HCT116 (cell line): ENCODE measurements at regions not wholly inside any gene's neighbourhood (a gene's known extent, or its start where the extent isn't known, plus 50 kb on each side); places are given as distances from the start of the nearest gene placed in this dataset.

Source experiments
- ATAC-seq: fragments of 200-7000 bp; cut with Tn5 transposase; 2 replicates; pipeline ENCODE4 v1.9.1; 2020; ENCODE audit warnings: mild to moderate bottlenecking, moderate library complexity
- BruUV-seq: library from RNA; stranded (reverse); fragments of 400-500 nt; replicated peaks from 2 replicates; lab custom pipeline; 2021; lab: Mats Ljungman, UMichigan
- CTCF ChIA-PET: fragments of 300-600 bp; sonication (Branson Sonifier 250); formaldehyde crosslinking; loops from one replicate; lab custom pipeline; 2021; ENCODE audit warnings: antibody characterized with exemption; lab: Charles Lee
- POLR2A ChIA-PET: fragments of 300-600, 350-600 bp; sonication (Branson Sonifier 250); formaldehyde crosslinking; loops from one replicate; lab custom pipeline; 2021; ENCODE audit warnings: antibody characterized with exemption; lab: Charles Lee
- RAD21 ChIA-PET, 2 experiments: fragments of 300-600 bp; sonication (Branson Sonifier 250); formaldehyde crosslinking; loops; one replicate each; lab custom pipeline; 2023; ENCODE audit warnings: low total read pairs in 2 of 2; ENCODE audit not compliant: uncharacterized antibody in 2 of 2, unreplicated experiment in 2 of 2, low non-redundant PET in 1 of 2; lab: Charles Lee
- DNase-seq: peaks from one replicate; pipeline ENCODE4 v3.0.0-alpha.2; 2010; ENCODE audit warnings: low read depth, low spot score
- H2AFZ ChIP-seq: fragments of 200-600 bp; shearing (Covaris generic), sonication (generic); 2 replicates; pipeline ENCODE4 v1.6.1; 2017; ENCODE audit warnings: low read depth, mixed run types, mixed read lengths, antibody characterized with exemption, low read length; ENCODE audit not compliant: poor library complexity, severe bottlenecking
- H3K27ac ChIP-seq: 2 replicates; pipeline ENCODE4 v1.5.1; 2012; ENCODE audit warnings: low read depth, low read length
- H3K27me3 ChIP-seq: fragments of 200-600 bp; sonication (generic); 2 replicates; pipeline ENCODE4 v1.6.1; 2016; ENCODE audit warnings: mixed run types, low read length, mixed read lengths; ENCODE audit not compliant: insufficient read depth
- H3K36me3 ChIP-seq, 2 experiments: fragments of 200-500 bp in 1 of 2; fragments of 200-600 bp in 1 of 2; sonication (Bioruptor generic) in 1 of 2; sonication (generic) in 1 of 2; 2 replicates each; pipeline versions ENCODE4 v1.5.1 to v1.6.1; 2014 to 2016; ENCODE audit warnings: low read length in 2 of 2, inconsistent platforms in 1 of 2, mixed read lengths in 1 of 2, mixed run types in 1 of 2; ENCODE audit not compliant: insufficient read depth in 2 of 2, control insufficient read depth in 1 of 2
- H3K4me1 ChIP-seq, 2 experiments: fragments of 200-600 bp in 1 of 2; sonication (generic) in 1 of 2; 2 replicates each; pipeline versions ENCODE4 v1.5.1 to v1.6.1; 2012 to 2017; ENCODE audit warnings: low read length in 2 of 2, inconsistent platforms in 1 of 2, mild to moderate bottlenecking in 1 of 2, mixed read lengths in 1 of 2, mixed run types in 1 of 2, moderate library complexity in 1 of 2; ENCODE audit not compliant: insufficient read depth in 2 of 2, control insufficient read depth in 1 of 2
- H3K4me2 ChIP-seq: fragments of 200-600 bp; sonication (generic); 2 replicates; pipeline ENCODE4 v1.6.1; 2017; ENCODE audit warnings: mixed run types, low read length, mixed read lengths
- H3K4me3 ChIP-seq, 2 experiments: fragments of 200-600 bp in 1 of 2; sonication (generic) in 1 of 2; replicated peaks in 1 of 2; 2 replicates each; pipeline ENCODE4 v1.5.1; 2011 to 2016; ENCODE audit warnings: low read length in 2 of 2, control low read depth in 1 of 2, low read depth in 1 of 2, mild to moderate bottlenecking in 1 of 2, mixed read lengths in 1 of 2, mixed run types in 1 of 2
- H3K79me2 ChIP-seq: fragments of 200-600 bp; sonication (generic); 2 replicates; pipeline ENCODE4 v1.6.1; 2017; ENCODE audit warnings: mild to moderate bottlenecking, mixed run types, low read length, moderate library complexity, mixed read lengths; ENCODE audit not compliant: insufficient read depth
- H3K9ac ChIP-seq: fragments of 200-600 bp; sonication (generic); 2 replicates; pipeline ENCODE4 v1.6.1; 2016; ENCODE audit warnings: low read length, mixed read lengths
- H3K9me2 ChIP-seq: fragments of 200-600 bp; sonication (generic), shearing (Covaris generic); 2 replicates; pipeline ENCODE4 v1.6.1; 2017; ENCODE audit warnings: mixed run types, mild to moderate bottlenecking, moderate library complexity; ENCODE audit not compliant: insufficient read depth
- H3K9me3 ChIP-seq, 2 experiments: fragments of 200-500 bp in 1 of 2; fragments of 200-600 bp in 1 of 2; sonication (Bioruptor generic) in 1 of 2; sonication (generic) in 1 of 2; 2 replicates each; pipeline ENCODE4 v1.6.1; 2014 to 2017; ENCODE audit warnings: low read length in 2 of 2, mixed read lengths in 2 of 2, inconsistent platforms in 1 of 2, low read depth in 1 of 2, mild to moderate bottlenecking in 1 of 2, mixed run types in 1 of 2, moderate library complexity in 1 of 2; ENCODE audit not compliant: control insufficient read depth in 1 of 2, insufficient read depth in 1 of 2
- H4K20me1 ChIP-seq: fragments of 200-600 bp; sonication (generic), shearing (Covaris generic); 2 replicates; pipeline ENCODE4 v1.6.1; 2017; ENCODE audit warnings: mixed run types, mild to moderate bottlenecking, moderate library complexity; ENCODE audit not compliant: insufficient read depth
- CBX3 ChIP-seq: IDR thresholded peaks from 2 replicates; pipeline ENCODE4 v1.6.1; 2012; ENCODE audit warnings: low read depth
- CEBPB ChIP-seq: IDR thresholded peaks from 2 replicates; pipeline ENCODE4 v1.6.1; 2012; ENCODE audit warnings: low read depth
- CTCF ChIP-seq, 3 experiments: fragments of 200-600 bp in 1 of 3; sonication (generic) in 1 of 3; IDR thresholded peaks in 2 of 3; conservative IDR thresholded peaks in 1 of 3; 2 replicates each; pipeline ENCODE4 v1.5.1; 2012 to 2017; ENCODE audit warnings: low read depth in 2 of 3, low read length in 2 of 3, antibody characterized with exemption in 1 of 3, borderline replicate concordance in 1 of 3, control low read depth in 1 of 3, mild to moderate bottlenecking in 1 of 3, mixed read lengths in 1 of 3, mixed run types in 1 of 3, moderate library complexity in 1 of 3; ENCODE audit not compliant: insufficient read depth in 1 of 3
- EZH2 ChIP-seq: fragments of 200-600 bp; sonication (generic); IDR thresholded peaks from 2 replicates; pipeline ENCODE4 v1.6.1; 2017; ENCODE audit warnings: antibody characterized with exemption, mixed run types
- JUND ChIP-seq: IDR thresholded peaks from 2 replicates; pipeline ENCODE4 v1.6.1; 2012
- POLR2AphosphoS5 ChIP-seq: IDR thresholded peaks from 2 replicates; pipeline ENCODE4 v1.6.1; 2011; ENCODE audit warnings: mild to moderate bottlenecking, low read depth, low read length, moderate library complexity
- SP1 ChIP-seq: IDR thresholded peaks from 2 replicates; pipeline ENCODE4 v1.6.1; 2012; ENCODE audit warnings: low read depth
- ZFX ChIP-seq: fragments of 450-650 bp; IDR thresholded peaks from 2 replicates; pipeline ENCODE4 v1.6.1; 2017
- intact Hi-C: fragments of 100-400 bp; cut with micrococcal nuclease; formaldehyde crosslinking; loops from 2 replicates; pipeline ENCODE4 v1.10.0; 2022

- no peak for ATAC-seq
- Histone ChIP-seq H3K27ac (no peak overlapping the region), H3K4me2 (no peak overlapping the region), H2AFZ (no peak overlapping the region), H3K9me2 (no peaks in the 10 kb centered on the region), H3K9me3 (no peaks in the 10 kb centered on the region), H3K9ac (no peak overlapping the region), H3K79me2 (no peaks in the 10 kb centered on the region), H4K20me1 (no peaks in the 10 kb centered on the region), H3K4me3 (no peak overlapping the region), H3K36me3 (no peaks in the 10 kb centered on the region), H3K27me3 (peaks cover 46% of the 10 kb centered on the region), H3K4me1 (no peaks in the 10 kb centered on the region)
- ChIA-PET RAD21 (no interaction called here), POLR2A (no interaction called here), CTCF (no interaction called here)
- no peak for DNase-seq
- intact Hi-C loops: no loop called here
- BruUV-seq: no TSS peak
- no peak for TF ChIP-seq ZFX
- TF ChIP-seq CTCF (IDR thresholded peaks at IDR 0.05 in 2 of 3, conservative IDR thresholded peaks at IDR 0.05 in 1 of 3; ENCODE audit: borderline replicate concordance in 1 of 3, insufficient read depth in 1 of 3, low read depth in 2 of 3, low read length in 2 of 3): no peak
- TF ChIP-seq JUND: no peak
- no peak for TF ChIP-seq POLR2AphosphoS5
- no peak for TF ChIP-seq CBX3
- TF ChIP-seq SP1: no peak
- TF ChIP-seq CEBPB: no peak
- no peak for TF ChIP-seq EZH2
Observed at GRCh38 chrX:151346931-151347543, 50.0 kb upstream of the VMA21 start.
